PC-9 (cell line): ENCODE measurements at regions not wholly inside any gene's neighbourhood (a gene's known extent, or its start where the extent isn't known, plus 50 kb on each side); places are given as distances from the start of the nearest gene placed in this dataset.

Experiments used
- BruUV-seq: library from RNA; stranded (reverse); fragments of 400-500 nt; replicated peaks from 2 replicates; lab custom pipeline; 2021; lab: Mats Ljungman, UMichigan
- CTCF ChIA-PET: fragments of 300-600 bp; sonication (Branson Sonifier 250); formaldehyde crosslinking; loops from one replicate; lab custom pipeline; 2022; ENCODE audit warnings: antibody characterized with exemption; lab: Charles Lee
- POLR2A ChIA-PET: fragments of 300-600 bp; sonication (Branson Sonifier 250); formaldehyde crosslinking; loops from one replicate; lab custom pipeline; 2022; ENCODE audit warnings: antibody characterized with exemption; ENCODE audit not compliant: unreplicated experiment; lab: Charles Lee
- DNase-seq, 2 experiments: peaks; one replicate each; pipeline versions ENCODE4 v3.0.0 to v3.0.0-alpha.2; 2015 to 2022; ENCODE audit warnings: mixed read lengths in 1 of 2
- H2AFZ ChIP-seq: fragments of 200-600 bp; sonication (generic); 2 replicates; pipeline ENCODE4 v1.8.1; 2017; ENCODE audit warnings: antibody characterized with exemption
- H3F3A ChIP-seq: fragments of 200-600 bp; sonication (generic); 2 replicates; pipeline ENCODE4 v1.8.1; 2017; ENCODE audit warnings: antibody characterized with exemption, mild to moderate bottlenecking, low read depth; ENCODE audit not compliant: insufficient read depth
- H3K27ac ChIP-seq: fragments of 200-600 bp; sonication (generic); 2 replicates; pipeline ENCODE4 v1.6.1; 2016; ENCODE audit warnings: mixed run types
- H3K27me3 ChIP-seq: fragments of 200-600 bp; sonication (generic); 2 replicates; pipeline ENCODE4 v1.6.1; 2016; ENCODE audit warnings: low read depth, mixed run types; ENCODE audit not compliant: insufficient read depth
- H3K36me3 ChIP-seq: fragments of 200-600 bp; sonication (generic); 2 replicates; pipeline ENCODE4 v1.6.1; 2016; ENCODE audit warnings: low read depth, mixed run types
- H3K4me1 ChIP-seq: fragments of 200-600 bp; sonication (generic); replicated peaks from 2 replicates; pipeline ENCODE4 v1.6.1; 2016; ENCODE audit warnings: mixed run types; ENCODE audit not compliant: insufficient read depth
- H3K4me2 ChIP-seq: fragments of 200-600 bp; sonication (generic); 2 replicates; pipeline ENCODE4 v1.6.1; 2017; ENCODE audit warnings: mixed run types
- H3K4me3 ChIP-seq: fragments of 200-600 bp; sonication (generic); 2 replicates; pipeline ENCODE4 v1.6.1; 2016; ENCODE audit warnings: mixed run types
- H3K79me2 ChIP-seq: fragments of 200-600 bp; sonication (generic); 2 replicates; pipeline ENCODE4 v1.6.1; 2017; ENCODE audit warnings: low read depth, mixed run types
- H3K9me2 ChIP-seq: fragments of 200-600 bp; sonication (generic); 2 replicates; pipeline ENCODE4 v1.8.1; 2017; ENCODE audit warnings: mild to moderate bottlenecking; ENCODE audit not compliant: insufficient read depth
- H3K9me3 ChIP-seq: fragments of 200-600 bp; sonication (generic); 2 replicates; pipeline ENCODE4 v1.8.1; 2016; ENCODE audit warnings: low read depth; ENCODE audit not compliant: insufficient read depth
- H4K20me1 ChIP-seq: fragments of 200-600 bp; sonication (generic); 2 replicates; pipeline ENCODE4 v1.8.1; 2017; ENCODE audit not compliant: insufficient read depth
- CTCF ChIP-seq: fragments of 200-600 bp; sonication (generic); conservative IDR thresholded peaks from 2 replicates; pipeline ENCODE4 v1.6.1; 2017; ENCODE audit warnings: mixed run types, antibody characterized with exemption, mild to moderate bottlenecking, moderate library complexity
- EZH2 ChIP-seq: fragments of 200-600 bp; sonication (generic); IDR thresholded peaks from 2 replicates; pipeline ENCODE4 v1.8.0; 2017; ENCODE audit warnings: antibody characterized with exemption, low read depth
- intact Hi-C: fragments of 100-400 bp; cut with micrococcal nuclease; formaldehyde crosslinking; loops from one replicate; pipeline ENCODE4 v1.10.0; 2022; ENCODE audit not compliant: unreplicated experiment

GRCh38 chr2:21282515-21282898, 158.7 kb downstream of the TDRD15 start:
- H3F3A ChIP-seq, result no peaks in the 10 kb centered on the region
- peaks cover 46% of the 10 kb centered on the region for H3K27me3 ChIP-seq
- POLR2A ChIA-PET, result no interaction called here
- no peaks in the 10 kb centered on the region for H3K36me3 ChIP-seq
- BruUV-seq, result no TSS peak
- H2AFZ ChIP-seq, result no peak overlapping the region
- H3K4me2 ChIP-seq, result no peak overlapping the region
- H3K4me1 ChIP-seq, result no peaks in the 10 kb centered on the region
- intact Hi-C loops, result no loop called here
- no peak overlapping the region for H3K27ac ChIP-seq
- no peak overlapping the region for H3K4me3 ChIP-seq
- no peaks in the 10 kb centered on the region for H3K9me3 ChIP-seq
- DNase-seq, result no peak
- H4K20me1 ChIP-seq, result no peaks in the 10 kb centered on the region
- no peaks in the 10 kb centered on the region for H3K79me2 ChIP-seq
- CTCF ChIA-PET, result no interaction called here
- H3K9me2 ChIP-seq, result no peaks in the 10 kb centered on the region
- TF ChIP-seq EZH2, result no peak
- no peak for TF ChIP-seq CTCF

GRCh38 chr2:21288299-21288698, 164.5 kb downstream of the TDRD15 start:
- Histone ChIP-seq H3F3A (no peaks in the 10 kb centered on the region), H3K27ac (no peak overlapping the region), H3K27me3 (peaks cover 11% of the 10 kb centered on the region; the same call in 1 of the 2 replicates), H3K4me2 (no peak overlapping the region), H3K79me2 (no peaks in the 10 kb centered on the region), H3K4me1 (no peaks in the 10 kb centered on the region), H2AFZ (no peak overlapping the region), H3K9me2 (no peaks in the 10 kb centered on the region), H4K20me1 (no peaks in the 10 kb centered on the region), H3K9me3 (no peaks in the 10 kb centered on the region), H3K4me3 (no peak overlapping the region), H3K36me3 (no peaks in the 10 kb centered on the region)
- ChIA-PET CTCF (no interaction called here), POLR2A (no interaction called here)
- TF ChIP-seq CTCF, result no peak
- TF ChIP-seq EZH2, result no peak
- DNase-seq, result no peak
- BruUV-seq, result no TSS peak
- intact Hi-C loops, result no loop called here

GRCh38 chr2:21288739-21289520, 165.2 kb downstream of the TDRD15 start:
- ChIA-PET CTCF (no interaction called here), POLR2A (no interaction called here)
- intact Hi-C loops, result no loop called here
- no peaks in the 10 kb centered on the region for H3K36me3 ChIP-seq
- no peak overlapping the region for H2AFZ ChIP-seq
- no peaks in the 10 kb centered on the region for H3K79me2 ChIP-seq
- peaks cover 8% of the 10 kb centered on the region; the same call in 1 of the 2 replicates for H3K27me3 ChIP-seq
- BruUV-seq, result no TSS peak
- H4K20me1 ChIP-seq, result no peaks in the 10 kb centered on the region
- H3K9me2 ChIP-seq, result no peaks in the 10 kb centered on the region
- H3K4me3 ChIP-seq, result no peak overlapping the region
- H3K9me3 ChIP-seq, result no peaks in the 10 kb centered on the region
- H3K4me2 ChIP-seq, result no peak overlapping the region
- TF ChIP-seq EZH2 (no peak), CTCF (no peak)
- no peaks in the 10 kb centered on the region for H3K4me1 ChIP-seq
- DNase-seq, result no peak
- H3F3A ChIP-seq, result no peaks in the 10 kb centered on the region
- H3K27ac ChIP-seq, result no peak overlapping the region
